ENCODE measurements at regions not wholly inside any gene's neighbourhood (a gene's known extent, or its start where the extent isn't known, plus 50 kb on each side); places are given as distances from the start of the nearest gene placed in this dataset.

DNA sequence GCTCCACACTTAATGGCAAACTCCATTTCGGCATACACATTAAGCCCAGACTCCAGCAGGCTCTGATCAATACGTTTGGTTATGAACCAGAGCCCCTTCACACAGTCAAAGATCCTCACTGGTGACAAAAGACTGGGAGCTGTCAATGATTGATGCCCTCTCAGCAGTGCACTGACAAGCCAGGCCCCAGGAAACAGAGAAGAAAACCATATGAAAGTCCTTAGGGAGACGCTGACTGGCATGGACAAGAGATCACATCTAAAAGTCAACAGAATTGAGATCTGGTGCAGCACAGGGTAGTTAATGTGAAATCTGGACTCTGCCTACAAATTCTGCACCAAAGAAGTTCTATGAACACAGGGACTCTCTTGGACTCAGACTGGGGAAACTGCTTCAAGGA lies 600.9 kb upstream of the NRP1 start:
- TF ChIP-seq POLR2A (IDR thresholded peaks at IDR 0.05): no peak
- TF ChIP-seq, protein P1, sequence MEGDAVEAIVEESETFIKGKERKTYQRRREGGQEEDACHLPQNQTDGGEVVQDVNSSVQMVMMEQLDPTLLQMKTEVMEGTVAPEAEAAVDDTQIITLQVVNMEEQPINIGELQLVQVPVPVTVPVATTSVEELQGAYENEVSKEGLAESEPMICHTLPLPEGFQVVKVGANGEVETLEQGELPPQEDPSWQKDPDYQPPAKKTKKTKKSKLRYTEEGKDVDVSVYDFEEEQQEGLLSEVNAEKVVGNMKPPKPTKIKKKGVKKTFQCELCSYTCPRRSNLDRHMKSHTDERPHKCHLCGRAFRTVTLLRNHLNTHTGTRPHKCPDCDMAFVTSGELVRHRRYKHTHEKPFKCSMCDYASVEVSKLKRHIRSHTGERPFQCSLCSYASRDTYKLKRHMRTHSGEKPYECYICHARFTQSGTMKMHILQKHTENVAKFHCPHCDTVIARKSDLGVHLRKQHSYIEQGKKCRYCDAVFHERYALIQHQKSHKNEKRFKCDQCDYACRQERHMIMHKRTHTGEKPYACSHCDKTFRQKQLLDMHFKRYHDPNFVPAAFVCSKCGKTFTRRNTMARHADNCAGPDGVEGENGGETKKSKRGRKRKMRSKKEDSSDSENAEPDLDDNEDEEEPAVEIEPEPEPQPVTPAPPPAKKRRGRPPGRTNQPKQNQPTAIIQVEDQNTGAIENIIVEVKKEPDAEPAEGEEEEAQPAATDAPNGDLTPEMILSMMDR (IDR thresholded peaks at IDR 0.05): no peak
- 75 to 87% (median 85%) methylated on average over 3 of the region's 3 CpGs for WGBS, 4 donors
- intact Hi-C loops (cut with DNase I): no loop called here

DNA sequence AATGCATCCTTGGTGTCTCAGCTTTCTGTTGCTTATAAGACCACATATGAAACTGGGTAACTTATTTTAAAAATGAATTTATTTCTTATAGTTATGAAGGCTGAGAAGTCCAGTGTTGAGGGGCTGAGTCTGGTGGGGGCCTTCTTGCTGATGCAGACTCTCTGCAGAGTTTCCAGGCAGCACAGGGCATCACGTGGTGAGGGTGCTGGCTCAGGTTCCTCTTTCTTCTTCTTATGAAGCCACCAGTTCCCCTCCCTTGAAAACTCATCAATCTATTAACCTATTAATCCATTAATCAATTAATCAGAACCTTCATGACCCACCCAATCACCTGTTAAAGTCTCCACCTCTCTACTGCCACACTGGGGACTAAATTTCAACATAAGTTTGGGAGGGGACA lies 595.6 kb upstream of the NRP1 start:
- no peak overlapping the region for H3K4me3 ChIP-seq
- no peaks in the 10 kb centered on the region for H3K36me3 ChIP-seq (replicated peaks in 1 of 2)
- intact Hi-C loops (cut with DNase I): no loop called here
- no peaks in the 10 kb centered on the region for H3K4me1 ChIP-seq (replicated peaks in 1 of 2)
- DNase-seq: peak in 1 of 7 donors; percentile 14
- no peaks in the 10 kb centered on the region for H3K27me3 ChIP-seq
- TF ChIP-seq, protein P1 (IDR thresholded peaks at IDR 0.05): no peak
- no peak overlapping the region for H3K27ac ChIP-seq
- no peaks in the 10 kb centered on the region for H3K9me3 ChIP-seq (replicated peaks in 1 of 3)
- 55 to 86% (median 64%) methylated on average over 1 of the region's 1 CpG for WGBS, 4 donors

More for the DNA sequence above, 600.9 kb upstream of the NRP1 start:
- Histone ChIP-seq H3K9me3 (replicated peaks in 1 of 3) (no peaks in the 10 kb centered on the region), H3K27ac (no peak overlapping the region), H3K4me1 (replicated peaks in 1 of 2) (no peaks in the 10 kb centered on the region), H3K4me3 (no peak overlapping the region), H3K27me3 (no peaks in the 10 kb centered on the region), H3K36me3 (replicated peaks in 1 of 2) (no peaks in the 10 kb centered on the region)
- no peak for DNase-seq

DNA sequence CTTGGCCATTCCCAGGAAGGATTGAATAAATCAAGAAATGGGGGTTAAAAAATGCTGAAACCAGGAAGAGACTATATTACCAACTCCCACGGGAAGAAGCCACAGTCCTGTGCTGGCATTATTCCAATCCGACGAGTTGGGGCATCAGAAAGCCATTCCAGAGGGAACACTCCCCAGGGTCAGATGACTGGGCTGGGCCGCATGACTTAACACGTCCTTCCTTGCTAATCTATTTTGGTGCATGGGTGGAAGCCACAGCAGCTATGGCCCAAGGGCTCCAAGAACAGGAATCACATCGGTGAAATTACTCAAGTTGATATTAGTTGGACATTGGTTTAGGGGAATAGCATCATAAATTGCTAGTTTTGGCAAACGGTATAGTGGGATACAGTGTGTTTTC lies 592.9 kb upstream of the NRP1 start:
- Histone ChIP-seq H3K27me3 (no peaks in the 10 kb centered on the region), H3K9me3 (replicated peaks in 1 of 3) (no peaks in the 10 kb centered on the region), H3K4me1 (replicated peaks in 1 of 2) (no peaks in the 10 kb centered on the region), H3K27ac (no peak overlapping the region), H3K4me3 (no peak overlapping the region), H3K36me3 (replicated peaks in 1 of 2) (no peaks in the 10 kb centered on the region)
- TF ChIP-seq, protein P1 (IDR thresholded peaks at IDR 0.05): no peak
- no peak for TF ChIP-seq POLR2A (IDR thresholded peaks at IDR 0.05)
- WGBS, 4 donors: 68 to 79% (median 76%) methylated on average over 5 to 7 of the region's 7 CpGs
- intact Hi-C loops (cut with DNase I): no loop called here
- DNase-seq: peak in 2 of 7 donors; percentile 7 to 15

DNA sequence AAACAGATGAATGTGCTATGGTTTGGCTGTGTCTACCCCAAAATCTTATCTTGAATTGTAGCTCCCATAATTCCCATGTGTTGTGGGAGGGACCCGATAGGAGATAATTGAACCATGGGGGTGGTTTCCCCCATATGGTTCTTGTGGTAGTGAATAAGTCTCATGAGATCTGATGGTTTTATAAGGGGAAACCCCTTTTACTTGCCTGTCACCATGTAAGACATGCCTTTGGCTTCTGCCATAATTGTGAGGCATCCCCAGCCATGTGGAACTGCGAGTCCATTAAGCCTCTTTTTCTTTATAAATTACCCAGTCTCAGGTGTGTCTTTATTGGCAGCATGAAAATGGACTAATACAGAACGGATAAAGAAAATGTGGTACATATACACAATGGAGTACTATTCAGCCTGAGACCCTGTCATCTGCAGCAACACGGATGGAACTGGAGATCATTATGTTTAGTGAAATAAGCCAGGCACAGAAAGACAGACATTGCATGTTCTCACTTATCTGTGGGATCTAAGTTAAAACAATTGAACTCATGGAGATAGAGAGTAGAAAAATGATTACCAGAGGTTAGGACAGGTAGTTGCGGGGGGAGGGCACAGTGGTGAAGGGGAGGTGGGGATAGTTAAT lies 587.6 kb upstream of the NRP1 start:
- intact Hi-C loops (cut with DNase I): no loop called here
- H3K9me3 ChIP-seq (replicated peaks in 1 of 3): no peaks in the 10 kb centered on the region

More for the DNA sequence above, 587.6 kb upstream of the NRP1 start:
- DNase-seq: no peak
- H3K4me1 ChIP-seq (replicated peaks in 1 of 2): no peaks in the 10 kb centered on the region
- no peak overlapping the region for H3K4me3 ChIP-seq
- TF ChIP-seq, protein P1 (IDR thresholded peaks at IDR 0.05): no peak
- TF ChIP-seq POLR2A (IDR thresholded peaks at IDR 0.05): no peak
- 67 to 84% (median 81%) methylated on average over 4 to 5 of the region's 5 CpGs for WGBS, 4 donors
- H3K27me3 ChIP-seq: no peaks in the 10 kb centered on the region
- H3K27ac ChIP-seq: no peak overlapping the region
- no peaks in the 10 kb centered on the region for H3K36me3 ChIP-seq (replicated peaks in 1 of 2)

All from adrenal gland (tissue), 9 donors.